ENCODE measurements at regions not wholly inside any gene's neighbourhood (a gene's known extent, or its start where the extent isn't known, plus 50 kb on each side); places are given as distances from the start of the nearest gene placed in this dataset.

DNA sequence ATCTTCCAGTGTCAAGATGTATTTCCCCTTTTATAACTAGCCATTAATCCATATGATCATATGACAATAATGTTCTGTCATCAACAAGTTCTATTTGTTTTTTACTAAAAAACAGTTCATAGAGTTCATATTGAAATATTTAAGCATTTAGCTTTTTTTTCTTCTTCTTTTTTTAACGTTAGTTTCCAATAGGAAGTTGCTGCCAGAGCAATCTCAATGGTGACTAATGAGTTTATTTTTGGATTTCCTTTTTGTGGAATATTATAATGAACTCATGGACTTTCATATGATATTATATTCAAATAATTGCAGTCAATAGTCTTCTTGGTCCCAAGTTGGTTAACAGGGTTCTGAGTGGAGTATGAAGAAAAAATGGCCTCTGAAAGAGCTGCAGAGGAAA is 343.3 kb downstream of the BCKDHB start:
- TF ChIP-seq, protein P1, sequence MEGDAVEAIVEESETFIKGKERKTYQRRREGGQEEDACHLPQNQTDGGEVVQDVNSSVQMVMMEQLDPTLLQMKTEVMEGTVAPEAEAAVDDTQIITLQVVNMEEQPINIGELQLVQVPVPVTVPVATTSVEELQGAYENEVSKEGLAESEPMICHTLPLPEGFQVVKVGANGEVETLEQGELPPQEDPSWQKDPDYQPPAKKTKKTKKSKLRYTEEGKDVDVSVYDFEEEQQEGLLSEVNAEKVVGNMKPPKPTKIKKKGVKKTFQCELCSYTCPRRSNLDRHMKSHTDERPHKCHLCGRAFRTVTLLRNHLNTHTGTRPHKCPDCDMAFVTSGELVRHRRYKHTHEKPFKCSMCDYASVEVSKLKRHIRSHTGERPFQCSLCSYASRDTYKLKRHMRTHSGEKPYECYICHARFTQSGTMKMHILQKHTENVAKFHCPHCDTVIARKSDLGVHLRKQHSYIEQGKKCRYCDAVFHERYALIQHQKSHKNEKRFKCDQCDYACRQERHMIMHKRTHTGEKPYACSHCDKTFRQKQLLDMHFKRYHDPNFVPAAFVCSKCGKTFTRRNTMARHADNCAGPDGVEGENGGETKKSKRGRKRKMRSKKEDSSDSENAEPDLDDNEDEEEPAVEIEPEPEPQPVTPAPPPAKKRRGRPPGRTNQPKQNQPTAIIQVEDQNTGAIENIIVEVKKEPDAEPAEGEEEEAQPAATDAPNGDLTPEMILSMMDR (conservative IDR thresholded peaks at IDR 0.05 in 1 of 2, IDR thresholded peaks at IDR 0.05 in 1 of 2; ENCODE audit: extremely low read depth in 1 of 2, insufficient read depth in 1 of 2, low read depth in 1 of 2, low read length in 2 of 2) = no peak
- no peak for TF ChIP-seq EZH2 (IDR thresholded peaks at IDR 0.05; ENCODE audit: borderline replicate concordance, low read length)
